ENCODE measurements at regions not wholly inside any gene's neighbourhood (a gene's known extent, or its start where the extent isn't known, plus 50 kb on each side); places are given as distances from the start of the nearest gene placed in this dataset.

DNA sequence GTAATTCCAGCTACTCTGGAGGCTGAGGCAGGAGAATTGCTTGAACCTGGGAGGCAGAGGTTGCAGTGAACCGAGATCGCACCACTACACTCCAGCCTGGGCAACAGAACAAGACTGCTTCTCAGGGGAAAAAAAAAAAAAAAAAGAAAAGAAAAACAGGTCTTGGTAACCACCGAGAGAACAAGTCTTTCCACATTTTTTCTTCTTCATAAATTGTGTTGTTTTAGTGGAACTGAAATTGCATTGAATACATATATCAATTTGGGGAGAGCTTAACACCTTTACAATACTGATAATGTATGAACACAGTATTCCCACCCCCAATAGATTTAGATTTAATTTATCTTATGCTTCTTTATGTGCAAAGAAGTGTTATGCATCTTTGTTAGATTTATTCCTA, 70.0 kb upstream of the PLEKHG1 start:
- no TSS peak for BruUV-seq (replicated peaks)
- no peak overlapping the region for H3K9ac ChIP-seq (replicated peaks; ENCODE audit: extremely low read depth, insufficient read depth, low read length)
- H3K27me3 ChIP-seq (ENCODE audit: control insufficient read depth in 2 of 2, insufficient read depth in 2 of 2, low read length in 2 of 2): peaks cover 1 to 2% of the 10 kb centered on the region in 2 experiments
- H3K79me2 ChIP-seq (ENCODE audit: control insufficient read depth, insufficient read depth, low read length): no peaks in the 10 kb centered on the region
- no peak for DNase-seq (ENCODE audit: low read depth, low spot score)
- H3K9me3 ChIP-seq (replicated peaks; ENCODE audit: control insufficient read depth, insufficient read depth, low read length): no peaks in the 10 kb centered on the region
- H3K27ac ChIP-seq (ENCODE audit: insufficient read depth, low read depth, low read length): no peak overlapping the region
- FAIRE-seq: no peak
- no peak overlapping the region for H3K4me2 ChIP-seq (ENCODE audit: insufficient read depth, low read length)
- intact Hi-C loops (cut with micrococcal nuclease) (no loop called here), dilution Hi-C loops (cut with MboI; ENCODE audit: extremely low pct_ligation_motif_present, low sequenced_read_pairs) (no loop called here)
- H3K4me1 ChIP-seq (ENCODE audit: control insufficient read depth, extremely low read depth, insufficient read depth, low read length): no peaks in the 10 kb centered on the region
- CTCF ChIA-PET: interaction anchor here (0.7 kb wide), 1 partner anchor 44 kb away, joined by 3 read pairs; no protein-coding TSS in a partner anchor
- TF ChIP-seq EZH2 (IDR thresholded peaks at IDR 0.05; ENCODE audit: borderline replicate concordance, low read depth, low read length, severe bottlenecking) (no peak), GATA2 (IDR thresholded peaks at IDR 0.05; ENCODE audit: insufficient read depth, insufficient read length, low read depth, low read length) (no peak), POLR2AphosphoS5 (IDR thresholded peaks at IDR 0.05; ENCODE audit: insufficient read depth, low read depth, low read length) (no peak), JUN (IDR thresholded peaks at IDR 0.05; ENCODE audit: borderline replicate concordance, insufficient read depth, insufficient read length, low read depth) (no peak), FOS (IDR thresholded peaks at IDR 0.05; ENCODE audit: borderline replicate concordance, insufficient read depth, low read length) (no peak)
- TF ChIP-seq, protein P1, sequence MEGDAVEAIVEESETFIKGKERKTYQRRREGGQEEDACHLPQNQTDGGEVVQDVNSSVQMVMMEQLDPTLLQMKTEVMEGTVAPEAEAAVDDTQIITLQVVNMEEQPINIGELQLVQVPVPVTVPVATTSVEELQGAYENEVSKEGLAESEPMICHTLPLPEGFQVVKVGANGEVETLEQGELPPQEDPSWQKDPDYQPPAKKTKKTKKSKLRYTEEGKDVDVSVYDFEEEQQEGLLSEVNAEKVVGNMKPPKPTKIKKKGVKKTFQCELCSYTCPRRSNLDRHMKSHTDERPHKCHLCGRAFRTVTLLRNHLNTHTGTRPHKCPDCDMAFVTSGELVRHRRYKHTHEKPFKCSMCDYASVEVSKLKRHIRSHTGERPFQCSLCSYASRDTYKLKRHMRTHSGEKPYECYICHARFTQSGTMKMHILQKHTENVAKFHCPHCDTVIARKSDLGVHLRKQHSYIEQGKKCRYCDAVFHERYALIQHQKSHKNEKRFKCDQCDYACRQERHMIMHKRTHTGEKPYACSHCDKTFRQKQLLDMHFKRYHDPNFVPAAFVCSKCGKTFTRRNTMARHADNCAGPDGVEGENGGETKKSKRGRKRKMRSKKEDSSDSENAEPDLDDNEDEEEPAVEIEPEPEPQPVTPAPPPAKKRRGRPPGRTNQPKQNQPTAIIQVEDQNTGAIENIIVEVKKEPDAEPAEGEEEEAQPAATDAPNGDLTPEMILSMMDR (IDR thresholded peaks at IDR 0.05; ENCODE audit: extremely low read depth in 1 of 2, insufficient read depth in 1 of 2, low read depth in 1 of 2, low read length in 2 of 2): no peak
- H4K20me1 ChIP-seq (replicated peaks; ENCODE audit: control insufficient read depth, extremely low read depth, insufficient read depth, low read length): no peaks in the 10 kb centered on the region
- no peak overlapping the region for H3K4me3 ChIP-seq (replicated peaks in 1 of 3; ENCODE audit: insufficient read depth in 1 of 3, low read depth in 1 of 3, low read length in 3 of 3)
- no peaks in the 10 kb centered on the region for H3K9me1 ChIP-seq (replicated peaks; ENCODE audit: control insufficient read depth, extremely low read depth, insufficient read depth, low read length)
- H2AFZ ChIP-seq (ENCODE audit: low read depth, low read length): no peak overlapping the region
- POLR2A ChIA-PET: no interaction called here
- H3K36me3 ChIP-seq (ENCODE audit: control insufficient read depth in 2 of 2, extremely low read depth in 1 of 2, insufficient read depth in 2 of 2, low read length in 2 of 2): no peaks in the 10 kb centered on the region

GRCh38 chr6:150531957-150532356, 67.7 kb upstream of the PLEKHG1 start:
- Histone ChIP-seq H3K9me3 (replicated peaks; ENCODE audit: control insufficient read depth, insufficient read depth, low read length) (no peaks in the 10 kb centered on the region), H4K20me1 (replicated peaks; ENCODE audit: control insufficient read depth, extremely low read depth, insufficient read depth, low read length) (no peaks in the 10 kb centered on the region), H2AFZ (ENCODE audit: low read depth, low read length) (no peak overlapping the region), H3K27ac (ENCODE audit: insufficient read depth, low read depth, low read length) (no peak overlapping the region), H3K9ac (replicated peaks; ENCODE audit: extremely low read depth, insufficient read depth, low read length) (no peak overlapping the region), H3K4me2 (ENCODE audit: insufficient read depth, low read length) (no peak overlapping the region), H3K36me3 (ENCODE audit: control insufficient read depth in 2 of 2, extremely low read depth in 1 of 2, insufficient read depth in 2 of 2, low read length in 2 of 2) (no peaks in the 10 kb centered on the region), H3K9me1 (replicated peaks; ENCODE audit: control insufficient read depth, extremely low read depth, insufficient read depth, low read length) (no peaks in the 10 kb centered on the region), H3K4me1 (ENCODE audit: control insufficient read depth, extremely low read depth, insufficient read depth, low read length) (no peaks in the 10 kb centered on the region), H3K79me2 (ENCODE audit: control insufficient read depth, insufficient read depth, low read length) (no peaks in the 10 kb centered on the region), H3K4me3 (replicated peaks in 1 of 3; ENCODE audit: insufficient read depth in 1 of 3, low read depth in 1 of 3, low read length in 3 of 3) (no peak overlapping the region), H3K27me3 (ENCODE audit: control insufficient read depth in 2 of 2, insufficient read depth in 2 of 2, low read length in 2 of 2) (no peaks in the 10 kb centered on the region)
- ChIA-PET POLR2A (no interaction called here), CTCF (no interaction called here)
- DNase-seq (ENCODE audit: low read depth, low spot score) (no peak), FAIRE-seq (no peak)
- intact Hi-C loops (cut with micrococcal nuclease) (no loop called here), dilution Hi-C loops (cut with MboI; ENCODE audit: extremely low pct_ligation_motif_present, low sequenced_read_pairs) (no loop called here)
- no TSS peak for BruUV-seq (replicated peaks)
- TF ChIP-seq, protein P1 (IDR thresholded peaks at IDR 0.05; ENCODE audit: extremely low read depth in 1 of 2, insufficient read depth in 1 of 2, low read depth in 1 of 2, low read length in 2 of 2): no peak
- no peak for TF ChIP-seq POLR2AphosphoS5 (IDR thresholded peaks at IDR 0.05; ENCODE audit: insufficient read depth, low read depth, low read length)
- TF ChIP-seq MYC (IDR thresholded peaks at IDR 0.05; ENCODE audit: low read depth, low read length): no peak
- no peak for TF ChIP-seq MAX (IDR thresholded peaks at IDR 0.05; ENCODE audit: insufficient read depth, insufficient read length)
- TF ChIP-seq POLR2A (IDR thresholded peaks at IDR 0.05; ENCODE audit: low read depth, low read length): no peak
- no peak for TF ChIP-seq FOS (IDR thresholded peaks at IDR 0.05; ENCODE audit: borderline replicate concordance, insufficient read depth, low read length)
- TF ChIP-seq EZH2 (IDR thresholded peaks at IDR 0.05; ENCODE audit: borderline replicate concordance, low read depth, low read length, severe bottlenecking): no peak
- TF ChIP-seq GATA2 (IDR thresholded peaks at IDR 0.05; ENCODE audit: insufficient read depth, insufficient read length, low read depth, low read length): no peak
- TF ChIP-seq JUN (IDR thresholded peaks at IDR 0.05; ENCODE audit: borderline replicate concordance, insufficient read depth, insufficient read length, low read depth): no peak

All from endothelial cell of umbilical vein (primary cell).